H9 (cell line): ENCODE measurements at regions not wholly inside any gene's neighbourhood (a gene's known extent, or its start where the extent isn't known, plus 50 kb on each side); places are given as distances from the start of the nearest gene placed in this dataset.

Source experiments
- DNase-seq: peaks from one replicate; pipeline ENCODE4 v3.0.0-alpha.2; 2017
- H2AFZ ChIP-seq: one replicate; pipeline ENCODE4 v1.6.1; 2013; ENCODE audit warnings: mild to moderate bottlenecking, low read length, control low read depth, moderate library complexity
- H2AK5ac ChIP-seq: 2 replicates; pipeline ENCODE4 v1.6.1; 2013; ENCODE audit warnings: low read length, control low read depth, mixed read lengths; ENCODE audit not compliant: insufficient read length
- H2BK120ac ChIP-seq: one replicate; pipeline ENCODE4 v1.6.1; 2013; ENCODE audit warnings: low read depth, mild to moderate bottlenecking, low read length, control low read depth, inconsistent platforms; ENCODE audit not compliant: poor library complexity, severe bottlenecking
- H2BK12ac ChIP-seq: 2 replicates; pipeline ENCODE4 v1.6.1; 2013; ENCODE audit warnings: low read length, control low read depth, mixed read lengths, low read depth; ENCODE audit not compliant: insufficient read length
- H2BK15ac ChIP-seq: 2 replicates; pipeline ENCODE4 v1.6.1; 2013; ENCODE audit warnings: low read depth, low read length, control low read depth
- H2BK20ac ChIP-seq: one replicate; pipeline ENCODE4 v1.6.1; 2013; ENCODE audit warnings: low read depth, mild to moderate bottlenecking, low read length, control low read depth, inconsistent platforms; ENCODE audit not compliant: poor library complexity, severe bottlenecking
- H2BK5ac ChIP-seq: 2 replicates; pipeline ENCODE4 v1.6.1; 2013; ENCODE audit warnings: low read length, control low read depth, mixed read lengths; ENCODE audit not compliant: insufficient read length
- H3K14ac ChIP-seq: 2 replicates; pipeline ENCODE4 v1.6.1; 2013; ENCODE audit warnings: low read length, control low read depth; ENCODE audit not compliant: insufficient read depth
- H3K18ac ChIP-seq: 2 replicates; pipeline ENCODE4 v1.6.1; 2013; ENCODE audit warnings: low read depth, mild to moderate bottlenecking, mixed read lengths, low read length, control low read depth; ENCODE audit not compliant: insufficient read length
- H3K23ac ChIP-seq: 2 replicates; pipeline ENCODE4 v1.6.1; 2013; ENCODE audit warnings: low read length, control low read depth, mixed read lengths, low read depth; ENCODE audit not compliant: insufficient read length
- H3K23me2 ChIP-seq: 2 replicates; pipeline ENCODE4 v1.6.1; 2013; ENCODE audit warnings: low read depth, mild to moderate bottlenecking, mixed read lengths, low read length, control low read depth; ENCODE audit not compliant: insufficient read length, poor library complexity, severe bottlenecking
- H3K27ac ChIP-seq: 2 replicates; pipeline ENCODE4 v1.5.1; 2013; ENCODE audit warnings: low read length, control low read depth, mixed read lengths, low read depth; ENCODE audit not compliant: insufficient read length
- H3K27me3 ChIP-seq: 2 replicates; pipeline ENCODE4 v1.6.1; 2013; ENCODE audit warnings: low read length, control low read depth, inconsistent platforms; ENCODE audit not compliant: insufficient read depth
- H3K4ac ChIP-seq: 2 replicates; pipeline ENCODE4 v1.6.1; 2013; ENCODE audit warnings: low read depth, mild to moderate bottlenecking, control low read depth, inconsistent platforms, low read length, moderate library complexity
- H3K4me1 ChIP-seq: 2 replicates; pipeline ENCODE4 v1.6.1; 2013; ENCODE audit warnings: low read length, control low read depth, inconsistent platforms; ENCODE audit not compliant: insufficient read depth
- H3K4me2 ChIP-seq: 2 replicates; pipeline ENCODE4 v1.6.1; 2013; ENCODE audit warnings: low read length, control low read depth, mixed read lengths; ENCODE audit not compliant: insufficient read length, insufficient read depth
- H3K56ac ChIP-seq: 2 replicates; pipeline ENCODE4 v1.6.1; 2013; ENCODE audit warnings: low read depth, mild to moderate bottlenecking, mixed read lengths, low read length, control low read depth; ENCODE audit not compliant: insufficient read length
- H3K79me1 ChIP-seq: 2 replicates; pipeline ENCODE4 v1.6.1; 2013; ENCODE audit warnings: low read depth, mild to moderate bottlenecking, moderate library complexity, low read length, control low read depth, inconsistent platforms; ENCODE audit not compliant: insufficient read depth, poor library complexity, severe bottlenecking
- H3K79me2 ChIP-seq: 2 replicates; pipeline ENCODE4 v1.6.1; 2013; ENCODE audit warnings: low read length, control low read depth, inconsistent platforms; ENCODE audit not compliant: insufficient read depth
- H3K9ac ChIP-seq: 2 replicates; pipeline ENCODE4 v1.6.1; 2013; ENCODE audit warnings: low read length, control low read depth, mixed read lengths; ENCODE audit not compliant: insufficient read length; ENCODE audit errors: extremely low read depth
- H3K9me3 ChIP-seq: one replicate; pipeline ENCODE4 v1.6.1; 2013; ENCODE audit warnings: low read depth, low read length, inconsistent platforms; ENCODE audit not compliant: control insufficient read depth
- H3T11ph ChIP-seq: one replicate; pipeline ENCODE4 v1.6.1; 2013; ENCODE audit warnings: mild to moderate bottlenecking, low read length, control low read depth, inconsistent platforms
- H4K20me1 ChIP-seq: one replicate; pipeline ENCODE4 v1.6.1; 2013; ENCODE audit not compliant: control insufficient read depth, insufficient read length, insufficient read depth
- H4K5ac ChIP-seq: 2 replicates; pipeline ENCODE4 v1.6.1; 2013; ENCODE audit warnings: low read depth, mild to moderate bottlenecking, mixed read lengths, low read length, control low read depth; ENCODE audit not compliant: insufficient read length
- H4K8ac ChIP-seq: replicated peaks from 2 replicates; pipeline ENCODE4 v1.6.1; 2013; ENCODE audit warnings: low read length, control low read depth, mixed read lengths, low read depth; ENCODE audit not compliant: insufficient read length
- H4K91ac ChIP-seq: 2 replicates; pipeline ENCODE4 v1.6.1; 2013; ENCODE audit warnings: low read depth, mild to moderate bottlenecking, moderate library complexity, mixed read lengths, low read length, control low read depth; ENCODE audit not compliant: insufficient read length
- H3K27ac Mint-ChIP-seq, 3 experiments: 2 replicates in 2 of 3; 3 replicates in 1 of 3; pipeline ENCODE4 v1.8.0; 2020 to 2021; ENCODE audit warnings: mixed read lengths in 3 of 3, mild to moderate bottlenecking in 1 of 3, moderate library complexity in 1 of 3
- H3K27me3 Mint-ChIP-seq: 2 replicates; pipeline ENCODE4 v1.8.0; 2021; ENCODE audit warnings: low read depth, mild to moderate bottlenecking, moderate library complexity, mixed read lengths
- H3K36me3 Mint-ChIP-seq, 3 experiments: 2 replicates in 2 of 3; 3 replicates in 1 of 3; pipeline ENCODE4 v1.8.0; 2020 to 2021; ENCODE audit warnings: low read depth in 3 of 3, mixed read lengths in 3 of 3; ENCODE audit not compliant: insufficient read depth in 1 of 3
- H3K4me1 Mint-ChIP-seq, 2 experiments: 2 replicates each; pipeline ENCODE4 v1.8.0; 2020; ENCODE audit warnings: mixed read lengths in 2 of 2
- H3K4me3 Mint-ChIP-seq, 2 experiments: 2 replicates in 1 of 2; 3 replicates in 1 of 2; pipeline ENCODE4 v1.8.0; 2020 to 2021; ENCODE audit warnings: mild to moderate bottlenecking in 2 of 2, mixed read lengths in 2 of 2, moderate library complexity in 1 of 2
- H3K9me3 Mint-ChIP-seq, 2 experiments: 2 replicates in 1 of 2; 3 replicates in 1 of 2; pipeline ENCODE4 v1.8.0; 2020; ENCODE audit warnings: mild to moderate bottlenecking in 2 of 2, mixed read lengths in 2 of 2, moderate library complexity in 1 of 2
- CTCF ChIP-seq: fragments of 200-600 bp; sonication (generic); conservative IDR thresholded peaks from 3 replicates; pipeline ENCODE4 v1.8.0; 2021; ENCODE audit warnings: antibody characterized with exemption, mild to moderate bottlenecking
- WGBS: extraction: QIAGEN DNeasy Blood & Tissue Kit; methylation state at CpG from one replicate; pipeline ENCODE4 v1.1.7; 2013; ENCODE audit warnings: missing lambda C conversion rate, low lambda C conversion rate, mixed read lengths; ENCODE audit not compliant: insufficient read length; ENCODE audit errors: extremely low coverage; 5-methylcytosine and 5-hydroxymethylcytosine counted together

DNA sequence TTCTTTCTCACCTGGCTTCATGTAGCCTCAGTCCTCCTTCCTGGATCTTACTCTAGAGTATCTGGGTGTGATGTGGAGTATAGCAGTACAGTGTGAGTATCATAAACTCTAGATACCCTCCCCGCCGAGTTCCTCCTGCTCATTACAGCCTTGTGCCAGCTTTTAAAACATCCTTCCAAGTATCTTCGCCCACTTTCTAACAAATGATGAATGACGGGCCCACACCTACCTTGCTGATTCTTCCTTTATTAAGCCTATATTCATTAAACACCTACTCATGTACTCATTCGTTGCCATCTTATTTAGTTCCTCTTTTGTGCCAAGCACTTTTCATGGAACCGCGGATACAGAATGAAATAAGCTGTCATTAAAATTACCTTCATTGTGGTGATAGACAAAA is 1585.3 kb upstream of the TENM3 start:
- no peak for DNase-seq
- H3K9me3 Mint-ChIP-seq = no peaks in the 10 kb centered on the region
- Histone ChIP-seq H2BK20ac (no peak overlapping the region), H4K91ac (no peak overlapping the region), H3K4ac (no peak overlapping the region), H3K56ac (no peak overlapping the region), H4K20me1 (no peaks in the 10 kb centered on the region), H3K23ac (no peak overlapping the region), H3K4me1 (no peaks in the 10 kb centered on the region), H2AK5ac (no peak overlapping the region), H4K8ac (no peak overlapping the region), H3K9me3 (no peaks in the 10 kb centered on the region), H2BK5ac (no peak overlapping the region), H2BK15ac (no peak overlapping the region), H3K9ac (no peak overlapping the region), H3T11ph (no peak overlapping the region), H3K27ac (no peak overlapping the region), H2BK12ac (no peak overlapping the region), H3K4me2 (no peak overlapping the region), H3K14ac (no peak overlapping the region), H2AFZ (no peak overlapping the region), H3K79me2 (no peaks in the 10 kb centered on the region), H4K5ac (no peak overlapping the region), H3K18ac (no peak overlapping the region), H3K79me1 (no peaks in the 10 kb centered on the region), H3K23me2 (no peaks in the 10 kb centered on the region), H2BK120ac (no peak overlapping the region), H3K27me3 (no peaks in the 10 kb centered on the region)
- H3K27ac Mint-ChIP-seq = no peak overlapping the region
- H3K4me1 Mint-ChIP-seq = no peaks in the 10 kb centered on the region; a peak in 1 of 4 replicates
- no peak overlapping the region for H3K4me3 Mint-ChIP-seq
- no CpG with 5 or more reads among the region's 7 CpGs for WGBS
- no peak for TF ChIP-seq CTCF
- H3K36me3 Mint-ChIP-seq = no peaks in the 10 kb centered on the region; a peak in 2 of 7 replicates
- H3K27me3 Mint-ChIP-seq = no peaks in the 10 kb centered on the region
